Heart left ventricle (tissue), 13 donors: ENCODE measurements at regions not wholly inside any gene's neighbourhood (a gene's known extent, or its start where the extent isn't known, plus 50 kb on each side); places are given as distances from the start of the nearest gene placed in this dataset.

Source experiments
- POLR2A ChIP-seq, 2 donors: fragments of 450-650 bp; IDR thresholded peaks; one replicate each; pipeline ENCODE4 v1.6.1; 2017; ENCODE audit warnings: antibody characterized with exemption in 2 of 2, mild to moderate bottlenecking in 2 of 2, moderate library complexity in 2 of 2
- TF ChIP-seq, protein P1 (sequence below), 12 donors: fragments of 200-600 bp; sonication (generic) in 4 of 12; IDR thresholded peaks; one replicate each; pipeline versions ENCODE4 v1.5.0 to v1.8.0; 2018 to 2022; ENCODE audit warnings: antibody characterized with exemption in 12 of 12, mild to moderate bottlenecking in 5 of 12
- donor health status: ischemic (EF 13 %, LVEDD 7.1; RV severe dilation, severe dysfunction).
- donor health status: DM: no; HTN: yes; CAD: no.
- donor health status: DM: no; HTN: no; CAD: no.
- donor health status: ischemic (EF 25% LVEDD 6.9; RV normal size, moderate dysfunction).
- donor health status: ischemic (EF 25% LVEDD 5.7; RV mildly dilated, moderate dysfunction).
- donor health status: ischemic (EF 35%, LVEDD 5.7; RV mildly dilated, moderate dysfunction).
- donor health status: nonischemic (EF 11% LVEDD 7.7; RV severe dilation, severe dysfunction).
- donor health status: DM: yes; HTN: yes; CAD: no.
- donor health status: PGD.
- donor health status: ischemic (EF 29% LVEDD 5.4; RV normal size, mild dysfunction).
- donor health status: nonischemic (EF 23%, LVEDD 6.1; RV moderate dilation, normal function).

DNA sequence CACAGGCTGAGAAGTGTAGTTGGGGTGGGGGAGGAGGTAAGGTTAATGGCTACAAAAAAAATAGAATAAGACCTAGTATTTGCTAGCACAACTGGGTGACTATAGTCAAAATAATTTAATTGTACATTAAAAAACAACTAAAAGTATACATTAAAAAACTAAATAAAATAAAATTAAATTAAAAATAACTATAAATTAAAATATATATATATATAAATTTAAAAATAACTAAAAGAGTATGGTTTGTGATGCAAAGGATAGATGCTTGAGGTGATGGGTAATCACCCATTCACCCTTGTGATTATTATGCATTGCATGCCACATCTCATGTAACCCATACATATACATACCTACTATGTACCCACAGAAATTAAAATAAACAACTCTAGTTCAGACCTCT, 762.5 kb downstream of the SORCS1 start:
- no peak for TF ChIP-seq POLR2A (IDR thresholded peaks at IDR 0.05)
- TF ChIP-seq, protein P1, sequence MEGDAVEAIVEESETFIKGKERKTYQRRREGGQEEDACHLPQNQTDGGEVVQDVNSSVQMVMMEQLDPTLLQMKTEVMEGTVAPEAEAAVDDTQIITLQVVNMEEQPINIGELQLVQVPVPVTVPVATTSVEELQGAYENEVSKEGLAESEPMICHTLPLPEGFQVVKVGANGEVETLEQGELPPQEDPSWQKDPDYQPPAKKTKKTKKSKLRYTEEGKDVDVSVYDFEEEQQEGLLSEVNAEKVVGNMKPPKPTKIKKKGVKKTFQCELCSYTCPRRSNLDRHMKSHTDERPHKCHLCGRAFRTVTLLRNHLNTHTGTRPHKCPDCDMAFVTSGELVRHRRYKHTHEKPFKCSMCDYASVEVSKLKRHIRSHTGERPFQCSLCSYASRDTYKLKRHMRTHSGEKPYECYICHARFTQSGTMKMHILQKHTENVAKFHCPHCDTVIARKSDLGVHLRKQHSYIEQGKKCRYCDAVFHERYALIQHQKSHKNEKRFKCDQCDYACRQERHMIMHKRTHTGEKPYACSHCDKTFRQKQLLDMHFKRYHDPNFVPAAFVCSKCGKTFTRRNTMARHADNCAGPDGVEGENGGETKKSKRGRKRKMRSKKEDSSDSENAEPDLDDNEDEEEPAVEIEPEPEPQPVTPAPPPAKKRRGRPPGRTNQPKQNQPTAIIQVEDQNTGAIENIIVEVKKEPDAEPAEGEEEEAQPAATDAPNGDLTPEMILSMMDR (IDR thresholded peaks at IDR 0.05), result no peak
